NCI-H748 (cell line): ENCODE measurements at regions not wholly inside any gene's neighbourhood (a gene's known extent, or its start where the extent isn't known, plus 50 kb on each side); places are given as distances from the start of the nearest gene placed in this dataset.
"Not testable (repeated sequence)": the region's sequence is repeated elsewhere in the genome, so short reads cannot be mapped to it uniquely, and the experiment has no call there.

Experiments used
- DNase-seq: peaks from one replicate; lab custom pipeline; 2025; ENCODE audit not compliant: unreplicated experiment; lab: John Stamatoyannopoulos, UW

DNA sequence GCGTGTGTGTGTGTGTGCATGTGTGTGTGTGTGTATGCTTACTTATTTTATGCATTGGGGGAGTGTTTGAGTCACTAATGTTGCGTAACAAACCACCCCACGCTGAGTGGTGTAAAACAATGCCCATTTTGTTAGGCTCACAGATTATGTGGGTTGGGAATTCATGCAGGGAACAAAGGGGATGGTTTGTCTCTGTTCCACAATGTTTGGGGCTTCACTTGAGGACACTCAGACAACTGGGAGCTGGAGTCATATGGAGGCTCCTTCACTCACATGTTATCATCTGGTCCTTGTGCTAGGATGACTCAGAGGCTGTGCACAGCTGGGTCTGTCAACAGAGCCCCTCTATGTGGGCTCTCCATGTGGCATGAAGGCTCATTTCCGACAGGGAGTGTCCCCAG is 51.3 kb upstream of the LARGE1 start:
- no peak for DNase-seq

DNA sequence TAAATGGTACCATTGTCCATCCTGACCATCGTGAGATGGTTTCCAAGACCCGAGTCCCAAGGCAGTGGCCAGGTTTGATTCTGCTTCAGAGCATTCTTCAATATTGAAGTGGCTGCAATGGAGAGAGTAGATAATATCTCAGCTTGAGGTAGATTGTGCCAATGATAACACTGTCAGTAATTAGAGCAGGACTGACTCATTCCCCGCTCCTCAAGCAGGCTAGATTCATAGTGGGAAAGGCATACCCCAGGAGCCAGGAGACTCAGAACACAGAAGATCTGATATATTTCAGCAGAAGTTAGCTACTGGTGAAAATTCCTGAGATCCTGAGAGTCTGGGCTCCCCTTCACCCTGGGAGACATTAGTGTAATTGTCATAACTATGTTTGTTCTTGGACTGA is 55.6 kb upstream of the LARGE1 start:
- DNase-seq = no peak

DNA sequence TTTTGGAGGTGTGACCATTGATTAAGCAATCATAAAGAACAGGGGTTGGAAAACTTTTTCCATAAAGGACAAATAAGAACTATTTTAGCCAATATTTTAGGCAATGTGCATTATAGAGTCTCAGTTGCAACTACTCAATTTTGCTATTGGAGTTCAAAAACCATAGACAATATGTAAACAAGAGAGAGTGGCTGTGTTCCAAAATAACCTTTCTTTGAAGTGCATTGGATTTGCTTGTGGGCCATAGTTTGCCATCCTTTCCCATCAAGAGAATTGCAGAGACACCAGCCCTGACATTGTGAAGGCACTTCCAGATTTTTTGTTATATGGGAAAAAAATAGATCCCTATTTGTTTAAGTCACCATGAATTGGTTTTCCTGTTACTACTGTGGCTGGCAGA is 63.3 kb upstream of the LARGE1 start:
- no peak for DNase-seq

DNA sequence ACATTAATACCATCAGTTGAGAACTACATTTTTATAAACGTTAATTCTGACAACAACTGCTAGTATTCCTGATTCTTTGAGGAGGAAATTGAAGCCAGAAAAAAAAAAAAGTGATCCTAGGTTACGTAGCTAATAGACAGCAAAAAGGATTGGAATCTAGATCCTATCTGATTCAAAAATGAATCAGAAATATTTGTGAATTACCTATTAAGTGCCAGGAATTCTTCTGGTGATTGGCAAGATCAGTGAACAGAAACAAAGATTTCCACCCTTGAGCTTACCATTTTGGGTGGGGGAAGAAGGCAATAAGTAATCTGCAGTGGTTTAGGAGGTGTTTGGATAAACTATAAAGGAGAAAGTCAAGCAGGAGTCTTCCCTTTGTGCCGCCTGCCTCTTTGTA is 63.9 kb upstream of the LARGE1 start:
- no peak for DNase-seq

DNA sequence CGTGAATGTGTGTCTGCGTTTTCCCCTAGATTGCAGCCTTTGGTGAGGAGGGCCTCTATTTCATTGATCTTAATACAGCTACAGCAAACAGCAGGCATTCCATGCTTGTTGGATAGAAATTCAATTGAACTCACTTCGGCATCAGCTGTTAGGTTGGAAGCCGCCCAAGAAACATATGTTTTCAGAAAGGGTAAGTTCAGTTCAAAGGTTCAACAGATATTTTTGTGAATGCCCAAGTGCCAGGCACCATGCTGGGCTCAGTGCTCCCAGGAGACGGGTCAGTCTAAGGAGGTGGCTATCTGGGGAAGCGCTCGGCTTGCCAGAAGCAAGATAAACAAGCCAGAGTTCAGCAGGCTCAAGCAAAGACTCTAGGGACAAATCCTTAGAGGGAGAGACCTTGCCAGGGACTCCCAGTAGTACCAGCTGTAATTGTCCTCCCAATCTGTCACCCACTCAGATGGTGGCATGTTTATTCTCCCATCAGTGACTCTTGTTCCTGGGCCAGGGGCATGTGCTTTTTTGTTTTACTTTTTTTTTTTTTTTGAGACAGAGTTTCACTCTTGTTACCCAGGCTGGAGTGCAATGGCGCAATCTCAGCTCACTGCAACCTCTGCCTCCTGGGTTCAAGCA is 64.5 kb upstream of the LARGE1 start:
- DNase-seq = no peak

DNA sequence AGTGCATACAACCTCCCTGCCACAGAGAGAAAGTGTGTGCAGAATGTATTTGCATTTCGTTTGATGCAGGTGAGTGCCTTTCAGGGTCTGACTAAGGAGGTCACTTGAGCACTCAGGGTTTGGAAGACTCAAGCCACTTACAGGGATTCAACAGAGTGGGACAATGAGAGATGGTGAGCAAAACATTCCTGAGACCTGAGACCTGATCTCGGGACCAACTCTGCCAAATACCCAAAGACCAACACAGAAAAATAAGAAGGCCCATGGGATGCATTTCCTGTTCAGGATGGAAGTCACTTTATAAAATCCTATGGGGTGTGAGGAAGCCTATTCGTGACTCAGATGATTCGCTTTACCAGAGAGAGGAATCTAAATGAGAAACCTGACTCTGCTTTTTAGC is 65.2 kb upstream of the LARGE1 start:
- no peak for DNase-seq

DNA sequence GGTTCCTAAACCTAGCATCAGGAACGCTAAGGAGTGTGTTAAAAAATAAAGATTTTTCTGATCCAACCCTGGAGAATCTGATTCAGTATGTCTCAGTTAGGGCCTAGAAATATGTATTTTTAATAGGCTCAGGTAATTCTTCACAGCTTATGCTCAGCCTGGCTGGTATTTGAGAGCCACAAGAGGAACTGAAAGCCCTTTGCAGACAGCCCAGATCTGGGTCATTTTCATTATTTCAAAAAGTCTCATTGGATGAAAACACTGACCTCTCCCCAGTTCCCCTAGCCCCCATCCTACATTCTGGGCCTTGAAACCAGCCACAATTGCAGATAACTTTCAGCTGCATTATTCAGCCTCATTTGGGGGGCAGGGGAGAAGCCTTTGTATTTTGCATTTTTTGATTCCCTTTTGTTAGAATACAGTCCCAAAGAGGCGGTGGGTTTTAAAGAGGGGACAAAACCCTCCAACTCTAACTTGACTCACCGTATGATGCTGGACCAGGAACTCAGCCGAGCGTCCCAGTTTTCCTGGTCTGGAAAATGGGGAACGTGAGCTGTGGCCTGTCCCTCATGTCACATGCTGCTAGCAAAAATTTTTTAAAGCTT is 66.0 kb upstream of the LARGE1 start:
- no peak for DNase-seq

DNA sequence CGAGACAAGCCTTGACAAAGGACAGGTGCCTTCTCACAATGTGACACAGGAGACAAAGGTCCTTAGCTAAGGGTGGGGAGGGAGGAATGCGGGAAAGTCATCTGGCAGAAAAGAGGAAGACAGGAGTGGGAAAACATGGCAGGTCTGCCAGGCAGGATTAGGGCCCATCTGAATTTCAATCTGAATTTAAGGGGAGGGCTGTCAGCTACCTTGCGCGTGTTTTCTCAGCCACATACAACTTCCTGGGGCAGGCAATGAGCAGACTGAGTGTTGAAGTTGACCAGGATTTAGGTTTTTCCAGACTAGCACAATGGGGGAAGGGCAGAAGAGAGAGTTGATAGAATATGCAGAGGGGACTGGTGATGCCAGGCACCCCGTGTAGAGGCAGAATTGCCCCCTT is 66.7 kb upstream of the LARGE1 start:
- DNase-seq = no peak

DNA sequence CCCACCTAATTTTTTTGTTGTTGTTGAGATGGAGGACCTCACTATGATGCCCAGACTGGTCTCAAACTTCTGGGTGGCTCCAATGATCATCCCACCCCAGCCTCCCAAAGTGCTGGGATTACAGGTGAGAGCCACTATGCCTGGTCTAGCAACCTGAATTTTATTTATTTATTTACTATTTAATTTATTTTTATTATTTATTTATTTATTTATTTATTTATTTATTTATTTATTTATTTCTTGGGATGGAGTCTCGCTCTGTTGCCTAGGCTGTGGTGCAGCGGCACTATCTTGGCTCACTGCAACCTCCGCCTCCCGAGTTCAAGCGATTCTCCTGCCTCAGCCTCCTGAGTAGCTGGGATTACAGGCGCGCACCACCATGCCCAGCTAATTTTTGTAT is 69.0 kb upstream of the LARGE1 start:
- not testable (repeated sequence) for DNase-seq

DNA sequence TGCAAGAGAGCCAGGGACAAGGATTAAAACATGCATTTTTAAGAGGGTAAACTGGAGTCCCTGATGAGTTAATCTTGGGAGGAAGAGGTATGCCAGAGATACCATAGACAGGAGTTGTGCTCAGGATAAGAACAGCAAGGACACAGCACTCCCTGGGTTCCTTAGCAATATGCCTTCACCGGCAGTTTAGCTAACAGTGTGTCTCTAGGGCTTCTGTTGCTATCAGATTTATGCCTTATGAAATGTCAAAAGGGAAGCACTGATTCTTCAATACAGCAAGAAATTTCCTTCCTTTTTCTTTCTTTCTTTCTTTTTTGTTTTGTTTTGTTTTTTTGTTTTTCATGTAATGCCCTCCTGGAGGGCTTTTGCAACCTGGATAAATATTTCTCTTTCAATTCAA is 71.3 kb upstream of the LARGE1 start:
- no peak for DNase-seq

DNA sequence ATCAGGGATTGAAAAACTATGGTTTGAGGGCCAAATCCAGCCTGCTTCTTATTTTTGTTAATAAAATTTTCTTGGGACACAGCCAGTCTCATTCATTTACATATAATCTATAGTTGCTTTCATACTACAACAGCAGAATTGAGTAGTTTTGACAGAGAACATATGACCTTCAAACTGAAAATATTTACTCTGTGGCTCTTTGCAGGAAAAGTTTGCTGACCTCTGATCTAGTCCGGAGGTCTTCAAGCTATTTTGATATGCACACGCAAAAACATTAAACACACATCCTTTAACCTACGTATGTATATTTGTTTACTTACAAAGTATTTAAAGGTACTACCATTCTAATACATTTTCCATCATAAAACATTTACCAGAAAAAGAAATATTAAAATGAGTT is 76.5 kb upstream of the LARGE1 start:
- no peak for DNase-seq

DNA sequence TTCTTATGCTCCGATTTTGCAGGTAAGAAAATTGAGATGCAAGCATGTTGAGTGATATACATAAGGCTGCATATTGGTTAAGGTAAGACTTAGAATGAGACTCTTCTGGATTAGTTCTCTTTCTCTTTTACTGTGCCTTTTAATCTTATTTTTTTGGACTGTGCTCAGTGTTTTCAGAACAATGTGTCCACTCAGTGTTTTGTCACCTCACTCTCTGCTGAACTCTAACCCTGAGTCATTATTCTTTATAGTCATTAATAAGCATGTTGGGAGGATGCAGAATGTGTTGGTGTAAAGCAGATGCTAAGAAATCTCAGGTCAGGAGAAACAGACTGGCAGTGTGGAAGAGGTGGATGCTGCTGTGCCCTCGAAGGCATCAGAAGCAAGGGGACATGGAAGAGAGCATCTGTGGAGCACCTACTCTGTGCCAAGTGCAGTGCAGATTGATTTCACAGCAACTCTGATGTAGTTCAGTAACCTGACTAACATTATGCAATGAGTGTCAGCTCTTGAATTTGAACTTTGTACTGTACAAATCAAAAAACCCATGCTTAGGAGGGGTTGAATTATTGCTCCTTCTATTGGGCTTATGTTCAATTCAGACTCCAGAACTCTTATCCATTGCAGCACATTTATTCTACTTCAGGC is 80.7 kb upstream of the LARGE1 start:
- DNase-seq = no peak

DNA sequence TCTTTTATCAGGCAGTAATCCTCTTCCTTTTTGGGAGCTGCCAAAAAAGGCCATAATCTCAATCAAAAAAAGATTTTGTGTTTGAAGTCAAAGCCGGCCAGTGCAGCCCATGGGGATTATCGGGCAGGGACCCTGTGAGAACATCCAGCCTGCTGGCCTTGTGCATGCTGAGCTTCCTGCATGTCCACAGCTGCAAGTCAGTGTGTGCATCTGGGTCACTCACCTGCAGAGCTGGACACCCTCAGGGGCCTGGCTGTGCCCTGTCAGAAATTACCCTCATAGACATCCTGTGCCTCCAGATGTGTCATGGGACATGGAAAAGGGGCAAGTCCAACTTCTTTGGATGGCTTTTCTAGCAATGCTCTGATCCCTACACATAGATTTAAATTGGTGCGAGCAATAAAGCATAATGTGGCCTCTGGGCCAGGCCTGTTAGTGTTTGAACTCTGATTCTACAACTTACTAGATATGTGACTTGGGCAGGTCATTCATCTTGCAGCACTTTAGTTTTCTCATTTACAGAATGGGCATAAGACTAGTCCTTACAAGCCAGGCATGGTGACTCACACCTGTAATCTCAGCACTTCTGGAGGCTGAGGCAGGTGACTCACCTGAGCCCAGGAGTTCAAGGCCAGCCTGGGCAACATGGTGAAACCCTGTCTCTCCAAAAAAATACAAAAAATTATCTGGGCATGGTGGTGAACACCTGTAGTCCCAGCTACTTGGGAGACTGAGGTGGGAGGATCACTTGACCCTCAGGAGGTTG is 81.6 kb upstream of the LARGE1 start:
- no peak for DNase-seq

DNA sequence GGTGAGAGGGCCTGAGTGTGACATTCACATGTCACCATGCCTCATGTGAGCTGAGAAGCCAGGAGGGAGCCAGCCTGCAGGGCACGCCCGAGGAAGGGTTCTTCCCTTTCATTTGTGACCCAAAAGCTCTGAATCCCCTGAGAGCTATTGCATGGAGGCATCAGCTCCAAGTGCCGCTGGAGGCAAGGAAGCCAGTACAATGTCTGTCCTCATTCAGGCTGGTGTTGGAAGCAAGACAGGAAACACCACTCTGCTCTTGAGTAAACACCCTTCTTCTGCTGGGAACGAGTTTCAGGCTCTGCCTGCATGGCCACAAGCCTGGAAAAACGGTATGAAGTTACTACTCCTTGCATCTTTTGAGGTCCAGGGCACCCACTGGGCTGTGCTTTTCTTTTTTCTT is 83.8 kb upstream of the LARGE1 start:
- no peak for DNase-seq

DNA sequence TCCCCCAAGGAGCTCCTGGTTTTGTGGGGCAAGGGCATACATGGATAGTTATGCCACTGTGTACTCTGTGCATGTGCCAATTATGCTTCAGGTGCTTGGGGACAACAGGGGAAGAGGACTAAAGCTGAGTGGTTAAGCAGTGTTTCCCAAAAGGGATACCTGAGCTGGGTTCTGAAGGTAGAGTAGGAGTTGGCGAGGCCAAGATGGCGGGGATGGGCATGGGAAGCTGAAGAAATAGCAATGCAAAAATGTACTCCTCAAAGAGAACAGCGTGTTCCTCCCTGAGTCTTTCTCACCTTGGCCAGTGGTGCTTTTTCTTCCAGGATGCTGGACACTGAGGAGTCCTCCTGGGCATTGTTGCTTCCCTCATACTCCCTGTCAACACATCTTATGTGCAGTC is 90.0 kb upstream of the LARGE1 start:
- DNase-seq = no peak

DNA sequence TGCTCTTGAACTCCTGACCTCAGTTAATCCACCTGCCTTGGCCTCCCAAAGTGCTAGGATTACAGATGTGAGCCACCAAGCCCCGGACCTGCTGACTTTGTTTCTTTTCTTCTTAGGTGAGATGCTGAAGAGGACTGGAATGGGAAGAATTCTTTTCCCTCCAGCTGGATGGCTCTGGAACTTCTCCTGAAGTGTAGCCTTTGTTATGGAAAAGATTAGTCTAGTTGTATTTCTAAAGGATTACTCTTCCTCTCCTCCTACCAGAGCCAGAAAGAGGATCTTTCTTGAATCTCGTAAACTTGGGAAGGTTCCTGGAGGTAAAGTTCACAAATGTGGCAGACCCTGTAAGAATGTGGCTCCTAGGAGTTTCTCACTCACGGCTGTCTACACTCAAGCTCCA is 95.4 kb upstream of the LARGE1 start:
- DNase-seq = no peak

DNA sequence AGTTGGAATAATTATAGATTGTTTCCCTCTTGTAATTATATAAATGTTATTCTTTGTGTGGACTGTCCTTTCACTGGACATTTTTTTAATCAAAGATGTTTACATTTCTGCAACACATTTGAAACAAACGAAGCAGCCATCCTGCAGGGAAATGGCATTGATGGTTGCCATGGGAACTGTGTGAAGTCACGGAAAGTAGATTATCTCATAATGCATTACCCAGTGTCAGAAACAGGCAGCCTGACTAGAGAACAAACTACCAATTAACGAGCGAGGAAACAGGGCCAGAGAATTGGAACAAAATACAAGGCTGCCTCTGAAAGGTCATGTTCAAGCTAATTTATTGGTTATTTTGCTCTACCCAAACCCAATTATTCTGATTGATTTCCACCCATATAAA is 96.9 kb upstream of the LARGE1 start:
- peak; percentile 0 for DNase-seq

DNA sequence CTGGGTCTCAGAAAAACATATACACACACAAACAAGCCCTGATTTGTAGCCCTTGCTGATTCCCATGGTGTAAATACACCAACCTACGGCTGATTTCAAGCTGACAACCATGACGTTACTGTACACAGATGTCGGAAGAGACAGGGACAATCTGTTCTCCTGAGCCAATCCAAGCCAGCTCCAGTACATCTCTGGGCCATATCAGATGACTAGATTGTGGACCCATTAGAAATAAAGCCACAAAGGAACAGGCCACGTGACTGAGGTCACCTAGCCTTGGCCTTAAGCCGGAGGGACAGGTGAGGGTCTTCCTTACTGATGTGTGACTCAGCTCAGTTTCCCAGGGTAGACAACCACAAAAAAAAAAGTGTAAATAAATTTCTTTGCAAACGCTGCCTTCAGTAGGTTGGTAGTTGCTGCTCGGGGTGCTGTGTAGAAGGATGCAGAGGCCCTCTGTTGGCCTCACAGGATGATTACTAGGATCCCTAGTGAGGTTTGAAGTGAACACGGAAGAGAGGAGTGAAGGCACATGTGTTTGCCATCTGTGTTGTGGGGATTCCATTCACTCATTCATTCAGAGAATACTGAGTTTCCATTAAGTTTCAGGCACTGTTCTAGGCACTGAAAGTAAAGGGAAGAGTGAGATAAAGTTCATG is 99.0 kb upstream of the LARGE1 start:
- DNase-seq = no peak

DNA sequence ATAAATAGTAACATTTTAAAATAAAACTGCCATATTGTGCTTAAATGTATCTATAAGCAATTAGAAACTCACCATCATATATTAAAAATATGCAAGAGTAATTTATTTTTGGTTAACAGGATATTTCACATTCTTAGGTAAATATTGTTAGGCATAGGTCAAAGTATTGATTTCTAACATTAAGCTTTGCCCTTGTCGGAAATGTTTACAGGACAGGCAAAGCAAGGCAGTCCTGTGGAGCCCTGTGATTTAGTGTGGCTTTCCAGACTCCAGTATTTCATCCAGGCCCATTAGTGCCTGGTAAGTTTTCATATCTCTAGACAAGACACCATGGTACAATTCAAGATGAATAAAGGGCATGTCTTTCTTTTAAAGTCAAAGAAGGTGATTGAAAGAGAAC is 114.9 kb upstream of the LARGE1 start:
- no peak for DNase-seq

DNA sequence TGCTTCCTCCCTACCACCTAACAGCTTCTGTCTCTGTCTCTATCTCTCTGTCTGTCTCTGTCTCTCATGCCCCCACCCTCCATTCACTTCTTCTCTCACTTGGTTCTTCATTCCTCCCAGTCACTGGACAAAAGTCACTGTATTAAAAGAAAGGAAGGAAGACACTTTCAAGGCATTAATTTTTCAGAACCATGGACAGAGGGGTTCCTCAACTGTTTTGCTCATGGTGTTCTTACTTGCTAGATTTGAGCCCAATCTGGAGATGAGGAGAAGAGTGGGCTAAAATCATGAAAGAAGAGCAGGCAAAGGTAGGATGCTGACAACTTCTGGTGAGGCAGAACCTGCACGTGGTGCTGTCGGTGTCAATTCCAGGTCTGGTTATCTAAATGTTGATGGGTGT is 116.7 kb upstream of the LARGE1 start:
- no peak for DNase-seq

DNA sequence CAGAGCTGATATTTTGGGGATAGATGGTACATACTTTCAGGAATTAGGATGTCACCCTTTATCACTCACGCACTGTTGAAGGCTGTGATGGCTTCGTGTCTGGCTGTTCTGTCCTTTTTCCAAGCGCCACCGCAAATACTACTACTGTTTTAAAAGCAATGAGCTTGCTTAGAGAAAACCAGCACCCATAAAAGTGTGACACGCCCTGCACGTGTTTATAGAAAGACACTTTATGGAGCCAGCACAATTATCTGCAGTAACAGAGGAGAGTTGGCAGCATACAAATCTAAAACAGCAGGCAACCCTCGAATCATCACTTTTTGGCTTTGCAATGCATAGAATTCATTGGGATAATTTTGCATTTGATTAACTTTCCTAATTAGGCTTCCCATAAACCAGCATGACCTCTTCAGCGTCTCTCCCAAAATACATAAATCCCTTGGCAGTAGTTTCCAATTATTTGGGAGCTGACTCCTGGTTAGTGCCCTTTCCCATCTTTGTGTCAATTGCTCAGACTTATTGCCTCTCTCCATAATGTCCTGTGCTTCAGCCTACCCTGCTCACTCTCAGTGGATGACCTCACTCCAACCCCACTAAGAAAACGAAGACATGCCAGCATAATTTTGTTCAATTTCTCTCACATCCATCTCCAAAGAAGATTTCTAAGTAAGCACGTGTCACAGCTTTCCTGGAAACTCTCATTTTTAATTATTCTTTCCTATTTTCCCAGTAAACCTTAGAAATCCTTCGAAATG is 118.7 kb upstream of the LARGE1 start:
- no peak for DNase-seq
